Adrenal gland (tissue), 9 donors: ENCODE measurements at regions not wholly inside any gene's neighbourhood (a gene's known extent, or its start where the extent isn't known, plus 50 kb on each side); places are given as distances from the start of the nearest gene placed in this dataset.

ENCODE experiments used
- DNase-seq, 7 donors: peaks; one replicate each; pipeline ENCODE4 v3.0.0-alpha.2; 2019 to 2020
- H3K27ac ChIP-seq, 5 donors: fragments of 200-600 bp; sonication (generic) in 4 of 5; 1 replicate in 3 of 5; 2 replicates in 2 of 5; pipeline versions ENCODE4 v1.5.1 to v1.8.0; 2016 to 2020; ENCODE audit warnings: mild to moderate bottlenecking in 1 of 5
- H3K27me3 ChIP-seq: fragments of 200-600 bp; 2 replicates; pipeline ENCODE4 v1.8.0; 2021
- H3K36me3 ChIP-seq, 2 donors: fragments of 200-600 bp; replicated peaks in 1 of 2; 1 replicate in 1 of 2; 2 replicates in 1 of 2; pipeline versions ENCODE4 v1.5.1 to v1.8.0; 2018 to 2022
- H3K4me1 ChIP-seq, 2 donors: fragments of 200-600 bp; replicated peaks in 1 of 2; 1 replicate in 1 of 2; 2 replicates in 1 of 2; pipeline versions ENCODE4 v1.5.1 to v1.8.0; 2018 to 2021
- H3K4me3 ChIP-seq, 4 donors: fragments of 200-600 bp; sonication (generic) in 3 of 4; one replicate each; pipeline ENCODE4 v1.5.1; 2016 to 2018
- H3K9me3 ChIP-seq, 3 donors: fragments of 200-600 bp; sonication (generic) in 1 of 3; replicated peaks in 1 of 3; 1 replicate in 2 of 3; 2 replicates in 1 of 3; pipeline versions ENCODE4 v1.5.1 to v1.8.0; 2016 to 2021
- CTCF ChIP-seq, 6 experiments: fragments of 450-650 bp in 4 of 6; fragments of 200-600 bp in 2 of 6; sonication (generic) in 1 of 6; IDR thresholded peaks; 1 replicate in 5 of 6; 2 replicates in 1 of 6; pipeline versions ENCODE4 v1.5.1 to v1.8.0; 2016 to 2021; ENCODE audit warnings: antibody characterized with exemption in 6 of 6, mild to moderate bottlenecking in 2 of 6, moderate library complexity in 1 of 6
- POLR2A ChIP-seq, 2 donors: fragments of 450-650 bp; IDR thresholded peaks; one replicate each; pipeline ENCODE4 v1.6.1; 2017; ENCODE audit warnings: antibody characterized with exemption in 2 of 2, mild to moderate bottlenecking in 2 of 2, moderate library complexity in 1 of 2
- WGBS, 4 donors: extraction: QIAGEN DNeasy Blood & Tissue Kit in 2 of 4; methylation state at CpG; one replicate each; pipeline versions ENCODE4 v1.1.5 to v1.1.7; 2013 to 2017; 5-methylcytosine and 5-hydroxymethylcytosine counted together
- intact Hi-C, 2 donors: fragments of 100-400 bp; cut with DNase I; formaldehyde crosslinking; loops; one replicate each; pipeline versions ENCODE4 v1.14.1 to v1.15.0; 2022 to 2023
- donor health status: healthy with polysubstance abuse.
- donor health status: Bipolar disorder and iron deficiency.
- donor health status: DM: yes; HTN: yes; CAD: no.
- donor health status: DM: no; HTN: no; CAD: no.
- donor health status: DM: no; HTN: no; CAD: no.

DNA sequence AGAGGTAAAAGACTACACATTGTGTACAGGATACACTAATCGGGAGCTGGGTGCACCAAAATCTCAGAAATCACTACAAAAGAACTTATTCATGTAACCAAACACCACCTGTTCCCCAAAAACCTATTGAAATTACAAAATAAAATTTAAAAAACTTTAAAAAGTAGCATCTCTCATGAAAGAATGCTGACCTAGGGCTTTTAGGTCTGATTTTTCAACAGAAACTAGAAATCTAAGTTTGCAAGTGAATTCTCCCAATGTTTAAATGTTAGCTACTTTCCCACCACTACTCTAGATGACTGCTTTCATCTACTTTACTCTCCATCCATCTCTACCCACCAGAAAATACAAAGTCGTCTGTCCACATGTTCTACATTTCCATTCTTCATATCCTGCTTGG is 1447.7 kb downstream of the RPA4 start:
- peaks cover 10% of the 10 kb centered on the region for H3K27me3 ChIP-seq
- no peaks in the 10 kb centered on the region for H3K36me3 ChIP-seq
- no peaks in the 10 kb centered on the region for H3K9me3 ChIP-seq
- WGBS, 4 donors: 57 to 71% (median 62%) methylated on average over 2 of the region's 2 CpGs
- no peaks in the 10 kb centered on the region for H3K4me1 ChIP-seq
- no peak for DNase-seq
- intact Hi-C loops: no loop called here
- H3K4me3 ChIP-seq: no peak overlapping the region
- no peak overlapping the region for H3K27ac ChIP-seq
- TF ChIP-seq CTCF (IDR thresholded peaks at IDR 0.05) (no peak), POLR2A (IDR thresholded peaks at IDR 0.05) (no peak)

- no peak for DNase-seq
- Histone ChIP-seq H3K36me3 (no peaks in the 10 kb centered on the region), H3K27me3 (peaks cover 4% of the 10 kb centered on the region), H3K4me3 (no peak overlapping the region), H3K4me1 (no peaks in the 10 kb centered on the region), H3K9me3 (peaks cover 0 to 7% (median 0%) of the 10 kb centered on the region in 3 donors), H3K27ac (no peak overlapping the region)
- WGBS, 4 donors: 70 to 82% (median 76%) methylated on average over 2 of the region's 2 CpGs
- TF ChIP-seq CTCF (IDR thresholded peaks at IDR 0.05) (no peak), POLR2A (IDR thresholded peaks at IDR 0.05) (no peak)
- intact Hi-C loops: no loop called here
These were observed 1454.8 kb downstream of the RPA4 start for GRCh38 chrX:98338544-98338943.

DNA sequence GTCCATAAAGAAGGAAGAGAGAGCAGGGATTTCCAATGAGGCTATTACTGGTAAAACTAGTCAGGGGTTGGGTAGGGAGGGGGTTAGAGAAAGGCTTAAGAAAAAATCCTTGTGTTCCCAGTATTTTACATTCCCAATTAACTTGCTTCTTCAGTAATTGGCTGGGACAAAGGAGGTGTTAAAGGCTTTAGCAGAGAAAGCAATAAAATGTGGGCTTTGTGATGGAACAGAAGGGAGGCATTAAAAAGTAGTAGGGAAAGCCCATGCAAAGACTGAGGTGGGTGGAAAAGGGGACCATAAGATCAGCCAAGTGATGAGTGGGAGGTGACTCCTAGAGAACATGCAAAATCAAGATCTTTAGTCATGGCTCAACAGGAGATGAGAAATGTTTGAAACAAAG is 1467.2 kb downstream of the RPA4 start:
- Histone ChIP-seq H3K27me3 (peaks cover 15% of the 10 kb centered on the region), H3K9me3 (no peaks in the 10 kb centered on the region), H3K27ac (no peak overlapping the region), H3K36me3 (no peaks in the 10 kb centered on the region), H3K4me3 (no peak overlapping the region), H3K4me1 (no peaks in the 10 kb centered on the region)
- TF ChIP-seq CTCF (IDR thresholded peaks at IDR 0.05) (no peak), POLR2A (IDR thresholded peaks at IDR 0.05) (no peak)
- intact Hi-C loops: no loop called here
- no peak for DNase-seq

- H3K9me3 ChIP-seq: no peaks in the 10 kb centered on the region
- no peaks in the 10 kb centered on the region for H3K36me3 ChIP-seq
- intact Hi-C loops: no loop called here
- H3K27me3 ChIP-seq: peaks cover 9% of the 10 kb centered on the region
- DNase-seq: peak in 1 of 7 donors; percentile 15
- H3K27ac ChIP-seq: no peak overlapping the region
- H3K4me1 ChIP-seq: no peaks in the 10 kb centered on the region
- no peak overlapping the region for H3K4me3 ChIP-seq
- no peak for TF ChIP-seq CTCF (IDR thresholded peaks at IDR 0.05)
- TF ChIP-seq POLR2A (IDR thresholded peaks at IDR 0.05): no peak
These were observed 1473.4 kb downstream of the RPA4 start for GRCh38 chrX:98357146-98357545.
